ENCODE measurements at regions not wholly inside any gene's neighbourhood (a gene's known extent, or its start where the extent isn't known, plus 50 kb on each side); places are given as distances from the start of the nearest gene placed in this dataset.

GRCh38 chr7:142616842-142617241 lies 132.4 kb upstream of the PRSS1 start:
- no peak for TF ChIP-seq POLR2AphosphoS5 (IDR thresholded peaks at IDR 0.05)
- TF ChIP-seq, protein P1, sequence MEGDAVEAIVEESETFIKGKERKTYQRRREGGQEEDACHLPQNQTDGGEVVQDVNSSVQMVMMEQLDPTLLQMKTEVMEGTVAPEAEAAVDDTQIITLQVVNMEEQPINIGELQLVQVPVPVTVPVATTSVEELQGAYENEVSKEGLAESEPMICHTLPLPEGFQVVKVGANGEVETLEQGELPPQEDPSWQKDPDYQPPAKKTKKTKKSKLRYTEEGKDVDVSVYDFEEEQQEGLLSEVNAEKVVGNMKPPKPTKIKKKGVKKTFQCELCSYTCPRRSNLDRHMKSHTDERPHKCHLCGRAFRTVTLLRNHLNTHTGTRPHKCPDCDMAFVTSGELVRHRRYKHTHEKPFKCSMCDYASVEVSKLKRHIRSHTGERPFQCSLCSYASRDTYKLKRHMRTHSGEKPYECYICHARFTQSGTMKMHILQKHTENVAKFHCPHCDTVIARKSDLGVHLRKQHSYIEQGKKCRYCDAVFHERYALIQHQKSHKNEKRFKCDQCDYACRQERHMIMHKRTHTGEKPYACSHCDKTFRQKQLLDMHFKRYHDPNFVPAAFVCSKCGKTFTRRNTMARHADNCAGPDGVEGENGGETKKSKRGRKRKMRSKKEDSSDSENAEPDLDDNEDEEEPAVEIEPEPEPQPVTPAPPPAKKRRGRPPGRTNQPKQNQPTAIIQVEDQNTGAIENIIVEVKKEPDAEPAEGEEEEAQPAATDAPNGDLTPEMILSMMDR (IDR thresholded peaks at IDR 0.05) = no peak
- TF ChIP-seq EP300 (IDR thresholded peaks at IDR 0.05) = no peak
- no peak for TF ChIP-seq POLR2A (IDR thresholded peaks at IDR 0.05)

Data from upper lobe of left lung (tissue), 4 donors.